Breast epithelium (tissue), 4 donors: ENCODE measurements at regions not wholly inside any gene's neighbourhood (a gene's known extent, or its start where the extent isn't known, plus 50 kb on each side); places are given as distances from the start of the nearest gene placed in this dataset.
A peak's percentile ranks its signal among the peaks of the same experiment; 100 is the strongest.

ENCODE experiments used
- DNase-seq, 2 donors: peaks; one replicate each; pipeline ENCODE4 v3.0.0-alpha.2; 2019; ENCODE audit warnings: low spot score in 2 of 2
- H3K27ac ChIP-seq, 2 donors: fragments of 200-600 bp; sonication (generic) in 1 of 2; one replicate each; pipeline ENCODE4 v1.5.1; 2016 to 2019; ENCODE audit warnings: mild to moderate bottlenecking in 1 of 2
- H3K27me3 ChIP-seq, 2 donors: fragments of 200-600 bp; sonication (generic) in 1 of 2; one replicate each; pipeline versions ENCODE4 v1.5.1 to v1.6.0; 2017 to 2019; ENCODE audit warnings: control low read depth in 1 of 2, mild to moderate bottlenecking in 1 of 2
- H3K36me3 ChIP-seq: fragments of 200-600 bp; one replicate; pipeline ENCODE4 v1.5.1; 2019
- H3K4me1 ChIP-seq, 2 donors: fragments of 200-600 bp; sonication (generic); one replicate each; pipeline ENCODE4 v1.5.1; 2016 to 2019; ENCODE audit warnings: control low read depth in 1 of 2
- H3K4me3 ChIP-seq, 3 donors: fragments of 200-600 bp; sonication (generic); 1 replicate in 2 of 3; 2 replicates in 1 of 3; pipeline ENCODE4 v1.5.1; 2016 to 2019; ENCODE audit warnings: mild to moderate bottlenecking in 3 of 3, moderate library complexity in 2 of 3
- H3K9me3 ChIP-seq, 2 donors: fragments of 200-600 bp; sonication (generic) in 1 of 2; one replicate each; pipeline ENCODE4 v1.5.1; 2016 to 2019; ENCODE audit warnings: control low read depth in 1 of 2
- POLR2A ChIP-seq: fragments of 450-650 bp; IDR thresholded peaks from one replicate; pipeline ENCODE4 v1.6.1; 2016; ENCODE audit warnings: antibody characterized with exemption, mild to moderate bottlenecking, moderate library complexity
- POLR2AphosphoS5 ChIP-seq, 3 donors: sonication (generic); formaldehyde crosslinking; IDR thresholded peaks; one replicate each; pipeline ENCODE4 v1.6.1; 2017; ENCODE audit warnings: antibody characterized with exemption in 3 of 3
- intact Hi-C: fragments of 100-400 bp; cut with DNase I; formaldehyde crosslinking; loops from one replicate; pipeline ENCODE4 v1.15.1; 2023; ENCODE audit warnings: low total_unique reads
- TF ChIP-seq, protein P1 (sequence below), 3 donors: fragments of 450-650 bp; IDR thresholded peaks; one replicate each; pipeline ENCODE4 v1.5.1; 2016 to 2017; ENCODE audit warnings: antibody characterized with exemption in 3 of 3, mild to moderate bottlenecking in 3 of 3, moderate library complexity in 3 of 3

GRCh38 chr10:124308811-124309210 is 109.9 kb downstream of the OAT start:
- Histone ChIP-seq H3K27me3 (no peaks in the 10 kb centered on the region), H3K9me3 (no peaks in the 10 kb centered on the region), H3K4me3 (no peak overlapping the region), H3K27ac (no peak overlapping the region), H3K36me3 (no peaks in the 10 kb centered on the region), H3K4me1 (no peaks in the 10 kb centered on the region)
- TF ChIP-seq, protein P1, sequence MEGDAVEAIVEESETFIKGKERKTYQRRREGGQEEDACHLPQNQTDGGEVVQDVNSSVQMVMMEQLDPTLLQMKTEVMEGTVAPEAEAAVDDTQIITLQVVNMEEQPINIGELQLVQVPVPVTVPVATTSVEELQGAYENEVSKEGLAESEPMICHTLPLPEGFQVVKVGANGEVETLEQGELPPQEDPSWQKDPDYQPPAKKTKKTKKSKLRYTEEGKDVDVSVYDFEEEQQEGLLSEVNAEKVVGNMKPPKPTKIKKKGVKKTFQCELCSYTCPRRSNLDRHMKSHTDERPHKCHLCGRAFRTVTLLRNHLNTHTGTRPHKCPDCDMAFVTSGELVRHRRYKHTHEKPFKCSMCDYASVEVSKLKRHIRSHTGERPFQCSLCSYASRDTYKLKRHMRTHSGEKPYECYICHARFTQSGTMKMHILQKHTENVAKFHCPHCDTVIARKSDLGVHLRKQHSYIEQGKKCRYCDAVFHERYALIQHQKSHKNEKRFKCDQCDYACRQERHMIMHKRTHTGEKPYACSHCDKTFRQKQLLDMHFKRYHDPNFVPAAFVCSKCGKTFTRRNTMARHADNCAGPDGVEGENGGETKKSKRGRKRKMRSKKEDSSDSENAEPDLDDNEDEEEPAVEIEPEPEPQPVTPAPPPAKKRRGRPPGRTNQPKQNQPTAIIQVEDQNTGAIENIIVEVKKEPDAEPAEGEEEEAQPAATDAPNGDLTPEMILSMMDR (IDR thresholded peaks at IDR 0.05): no peak
- no peak for TF ChIP-seq POLR2A
- no peak for TF ChIP-seq POLR2AphosphoS5 (IDR thresholded peaks at IDR 0.05)
- intact Hi-C loops: no loop called here
- DNase-seq: no peak

- no peak for DNase-seq
- intact Hi-C loops: no loop called here
- TF ChIP-seq POLR2A (no peak), POLR2AphosphoS5 (IDR thresholded peaks at IDR 0.05) (no peak)
- TF ChIP-seq, protein P1 (IDR thresholded peaks at IDR 0.05): no peak
- Histone ChIP-seq H3K4me1 (no peaks in the 10 kb centered on the region), H3K27ac (no peak overlapping the region), H3K36me3 (no peaks in the 10 kb centered on the region), H3K9me3 (no peaks in the 10 kb centered on the region), H3K27me3 (no peaks in the 10 kb centered on the region), H3K4me3 (no peak overlapping the region)
Measured at GRCh38 chr10:124308056-124308645, 110.6 kb downstream of the OAT start.

DNA sequence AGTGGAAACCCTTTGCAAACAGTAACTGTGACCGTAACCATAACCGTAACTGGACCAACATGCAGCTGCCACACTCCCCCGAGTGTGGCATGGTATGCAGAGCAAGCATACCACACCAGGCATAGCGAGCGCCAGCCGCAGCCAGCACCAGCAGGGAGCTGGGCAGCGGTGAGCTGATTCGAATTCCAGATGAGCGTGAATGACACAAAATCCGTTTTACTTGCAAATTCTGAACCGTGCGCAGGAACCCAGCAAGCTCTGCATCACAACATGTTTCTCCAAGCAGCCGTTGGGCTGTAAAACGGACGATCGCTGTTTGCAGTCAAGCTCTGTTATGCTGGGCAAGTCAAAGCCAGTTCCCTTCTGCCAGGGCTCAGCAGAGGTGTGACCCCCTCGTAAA is 111.1 kb downstream of the OAT start:
- TF ChIP-seq, protein P1 (IDR thresholded peaks at IDR 0.05): no peak
- no peak for TF ChIP-seq POLR2A
- TF ChIP-seq POLR2AphosphoS5 (IDR thresholded peaks at IDR 0.05): no peak
- Histone ChIP-seq H3K27me3 (no peaks in the 10 kb centered on the region), H3K4me3 (no peak overlapping the region), H3K4me1 (no peaks in the 10 kb centered on the region), H3K36me3 (no peaks in the 10 kb centered on the region), H3K9me3 (no peaks in the 10 kb centered on the region), H3K27ac (no peak overlapping the region)
- intact Hi-C loops: loop anchor here (2.0 kb wide), 1 partner anchor 49 kb away; no protein-coding TSS in a partner anchor
- DNase-seq: peak in 1 of 2 donors; percentile 12

DNA sequence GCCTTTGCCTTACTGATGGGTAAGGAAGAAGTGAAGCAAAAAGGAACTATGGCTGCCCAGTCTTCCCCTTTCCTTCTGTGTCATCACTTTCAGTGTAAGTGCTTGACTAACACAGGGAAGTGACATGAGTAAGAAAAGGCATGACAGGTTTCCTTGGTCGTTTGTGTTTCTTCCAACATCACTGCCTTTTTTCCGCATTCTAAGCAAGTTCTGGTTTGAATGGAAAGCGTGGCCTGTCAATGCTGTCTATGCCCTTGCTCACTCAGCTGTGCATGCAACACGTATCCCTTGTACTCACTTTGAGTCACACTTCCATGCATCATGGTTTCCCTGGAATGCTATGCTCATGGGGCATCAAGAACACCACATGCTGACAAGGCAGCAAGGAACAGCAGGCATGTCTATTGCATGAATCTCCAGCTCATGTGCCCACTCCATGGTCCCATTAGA is 111.8 kb downstream of the OAT start:
- no peaks in the 10 kb centered on the region for H3K36me3 ChIP-seq
- DNase-seq: no peak
- H3K27ac ChIP-seq: no peak overlapping the region

DNA sequence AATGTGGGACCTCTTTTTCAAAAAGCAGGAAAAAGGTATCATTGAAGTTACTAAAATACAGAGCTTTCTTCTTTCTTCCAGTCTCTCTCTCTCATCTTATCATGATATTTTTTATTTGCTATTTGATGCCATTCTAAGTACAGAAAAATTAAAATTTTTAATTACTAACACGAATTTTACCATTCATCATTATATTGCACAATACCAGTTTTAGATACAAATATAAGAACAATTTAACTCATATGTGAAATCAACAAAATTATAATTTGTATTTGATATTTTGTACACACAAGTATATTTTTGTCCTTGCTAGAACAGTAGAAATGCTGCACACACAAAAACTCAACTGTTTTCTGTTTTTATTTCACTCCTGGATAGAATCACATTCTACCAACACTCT is 112.2 kb downstream of the OAT start:
- intact Hi-C loops: loop anchor here (2.0 kb wide), 1 partner anchor 50 kb away; no protein-coding TSS in a partner anchor

More for the DNA sequence above, 111.8 kb downstream of the OAT start:
- TF ChIP-seq, protein P1 (IDR thresholded peaks at IDR 0.05): no peak
- TF ChIP-seq POLR2AphosphoS5 (IDR thresholded peaks at IDR 0.05) (peak in 1 of 3 donors; percentile 34), POLR2A (no peak)
- no peak overlapping the region for H3K4me3 ChIP-seq
- intact Hi-C loops: loop anchor here (2.0 kb wide), 1 partner anchor 50 kb away; no protein-coding TSS in a partner anchor
- H3K9me3 ChIP-seq: no peaks in the 10 kb centered on the region
- H3K27me3 ChIP-seq: no peaks in the 10 kb centered on the region
- no peaks in the 10 kb centered on the region for H3K4me1 ChIP-seq

More for the DNA sequence above, 112.2 kb downstream of the OAT start:
- Histone ChIP-seq H3K27me3 (no peaks in the 10 kb centered on the region), H3K4me3 (no peak overlapping the region), H3K4me1 (no peaks in the 10 kb centered on the region), H3K27ac (no peak overlapping the region), H3K36me3 (no peaks in the 10 kb centered on the region), H3K9me3 (no peaks in the 10 kb centered on the region)
- no peak for DNase-seq
- no peak for TF ChIP-seq POLR2A
- TF ChIP-seq, protein P1 (IDR thresholded peaks at IDR 0.05): no peak
- no peak for TF ChIP-seq POLR2AphosphoS5 (IDR thresholded peaks at IDR 0.05)
